ENCODE measurements at regions not wholly inside any gene's neighbourhood (a gene's known extent, or its start where the extent isn't known, plus 50 kb on each side); places are given as distances from the start of the nearest gene placed in this dataset.

DNA sequence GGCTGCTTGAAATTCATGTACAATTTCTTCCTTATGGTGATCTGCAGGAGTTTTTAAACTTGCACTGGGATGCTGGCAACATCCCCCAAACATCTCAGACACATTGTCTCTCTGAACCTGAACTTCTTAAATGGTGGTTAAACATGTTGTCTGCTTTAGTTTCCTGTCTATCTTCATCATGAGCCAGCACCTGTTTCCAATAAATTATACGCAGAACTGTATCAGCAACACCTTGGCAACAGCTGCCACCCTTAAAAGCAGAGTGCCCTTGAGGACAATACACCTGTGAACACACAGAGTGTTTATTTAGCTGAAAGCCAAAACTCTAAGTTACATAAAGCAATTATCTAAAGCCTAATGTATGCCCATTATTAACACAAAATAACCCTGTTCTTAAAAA, 242.9 kb downstream of the WNT5A start:
- DNase-seq (ENCODE audit: low read depth in 4 of 4, low spot score in 2 of 4) = no peak

DNA sequence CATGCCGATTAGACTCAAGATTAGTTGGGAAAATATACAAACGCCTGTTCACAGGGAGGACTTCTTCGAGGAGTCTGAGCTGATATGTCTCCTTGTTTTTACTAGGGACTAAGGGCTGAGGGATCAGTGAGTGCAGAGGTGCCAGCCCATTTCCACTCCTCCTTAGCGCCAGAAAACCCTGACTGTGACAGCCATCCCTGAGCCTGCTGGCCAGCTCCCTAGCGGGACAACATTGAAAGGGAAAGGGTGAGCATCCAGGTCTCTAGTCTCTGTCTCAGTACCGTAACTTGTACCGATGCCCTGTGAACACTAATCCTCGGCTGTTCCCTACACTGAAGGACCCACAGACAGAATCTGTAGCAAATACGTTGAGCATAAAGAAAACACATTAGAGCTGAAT, 243.4 kb downstream of the WNT5A start:
- no peak for DNase-seq (ENCODE audit: low read depth in 4 of 4, low spot score in 2 of 4)

DNA sequence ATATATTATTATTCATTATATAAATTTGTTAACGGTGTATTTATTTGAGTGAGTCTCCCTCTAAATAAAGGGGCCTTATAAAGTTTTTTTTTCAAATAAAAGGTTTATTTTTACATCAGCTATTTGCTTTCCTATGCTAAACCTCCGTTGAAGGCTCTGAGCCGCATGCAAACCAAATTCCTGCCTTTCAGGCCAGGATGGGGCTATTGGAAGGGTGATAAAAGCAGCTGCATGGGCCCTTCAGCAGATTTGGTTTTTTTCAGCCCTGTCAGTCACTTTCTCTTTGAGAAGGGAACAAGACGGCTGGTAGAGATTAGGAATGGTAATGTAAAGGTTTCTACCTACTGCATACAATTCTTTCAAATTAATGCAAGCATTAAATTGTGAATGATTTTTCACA, 244.2 kb downstream of the WNT5A start:
- no peak for DNase-seq (ENCODE audit: low read depth in 4 of 4, low spot score in 2 of 4)

DNA sequence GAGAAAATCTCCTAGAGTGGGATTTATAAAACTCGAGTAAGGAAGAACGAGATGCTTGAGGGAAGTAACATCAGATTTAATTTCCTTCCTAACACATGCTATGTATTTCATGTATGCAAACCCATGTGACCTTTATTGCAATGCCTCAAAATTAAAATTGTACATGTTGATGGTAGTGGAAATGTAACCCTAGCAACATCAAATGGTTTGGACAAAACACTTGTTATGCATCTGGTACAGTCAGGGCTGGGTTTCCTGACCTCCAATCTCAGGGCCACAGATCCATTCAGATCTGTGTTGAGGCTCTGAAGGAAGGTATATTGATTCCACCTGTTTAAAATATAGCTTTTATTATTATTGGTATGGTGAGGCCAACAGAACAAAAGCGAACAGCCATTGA, 246.0 kb downstream of the WNT5A start:
- DNase-seq (ENCODE audit: low read depth in 4 of 4, low spot score in 2 of 4) = no peak

DNA sequence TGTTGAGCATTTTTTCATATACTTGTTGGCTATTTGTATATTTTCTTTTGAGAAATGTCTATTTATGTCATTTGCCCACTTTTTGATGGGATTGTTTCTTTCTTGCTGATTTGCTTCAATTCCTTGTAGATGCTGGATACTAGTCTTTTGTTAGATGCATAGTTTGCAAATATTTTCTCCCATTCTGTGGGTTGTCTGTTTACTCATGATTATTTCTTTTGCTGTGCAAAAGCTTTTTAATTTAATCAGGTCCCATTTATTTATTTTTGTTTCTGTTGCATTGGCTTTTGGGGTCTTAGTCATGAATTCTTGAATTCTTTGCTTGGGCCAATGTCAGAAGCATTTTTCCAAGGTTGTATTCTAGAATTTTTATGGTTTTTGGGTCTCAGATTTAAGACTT, 251.7 kb downstream of the WNT5A start:
- DNase-seq (ENCODE audit: low read depth in 4 of 4, low spot score in 2 of 4) = no peak

DNA sequence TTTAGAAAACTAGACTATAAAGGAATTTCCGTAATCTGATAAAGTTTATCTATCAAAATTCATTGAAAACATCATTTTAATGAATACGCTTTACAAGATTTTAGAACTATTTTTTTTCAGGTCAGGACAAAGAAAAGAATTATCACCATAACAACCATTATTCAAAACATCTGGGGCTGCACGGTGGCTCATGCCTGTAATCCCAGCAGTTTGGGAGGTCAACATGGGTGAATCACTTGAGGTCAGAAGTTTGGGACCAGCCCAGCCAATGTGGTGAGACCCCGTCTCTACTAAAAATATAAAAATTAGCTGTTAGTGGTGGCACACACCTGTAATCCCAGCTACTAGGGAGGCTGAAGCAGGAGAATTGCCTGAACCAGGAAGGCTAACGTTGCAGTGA, 260.4 kb downstream of the WNT5A start:
- DNase-seq (ENCODE audit: low read depth in 4 of 4, low spot score in 2 of 4) = no peak

DNA sequence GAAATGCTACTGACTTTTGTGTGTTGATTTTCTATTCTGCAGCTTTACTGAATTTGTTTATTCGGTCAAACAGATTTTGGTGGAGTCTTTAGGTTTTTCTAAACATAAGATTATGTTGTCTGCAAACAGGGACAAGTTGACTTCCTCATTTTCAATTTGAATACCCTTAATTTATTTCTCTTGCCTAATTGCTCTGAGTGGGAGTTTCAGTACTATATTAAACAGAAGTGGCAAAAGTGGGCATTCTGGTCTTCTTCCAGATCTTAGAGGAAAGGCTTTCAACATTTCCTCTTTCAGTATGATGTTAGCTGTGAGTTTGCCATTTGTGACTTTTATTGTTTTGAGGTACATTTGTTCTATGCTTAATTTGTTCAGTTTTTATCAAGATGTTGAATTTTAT, 268.5 kb downstream of the WNT5A start:
- no peak for DNase-seq (ENCODE audit: low read depth in 4 of 4, low spot score in 2 of 4)

DNA sequence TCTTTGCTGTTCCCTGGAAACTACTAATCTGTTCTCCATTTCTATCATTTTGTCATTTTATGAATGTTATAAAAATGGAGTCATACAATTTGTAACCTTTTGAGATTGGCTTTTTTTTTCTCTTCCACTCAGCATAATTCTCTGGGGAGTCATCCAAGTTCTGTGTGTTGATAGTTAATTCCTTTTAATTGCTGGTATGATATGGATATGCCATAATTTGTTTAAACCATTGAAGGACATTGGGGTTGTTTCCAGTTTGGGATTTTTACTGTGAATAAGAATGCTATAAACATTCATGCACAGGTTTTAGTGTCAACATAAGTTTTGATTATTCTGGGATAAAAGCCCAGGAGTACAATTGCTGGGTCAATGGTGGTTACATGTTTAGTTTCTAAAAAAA, 279.4 kb downstream of the WNT5A start:
- DNase-seq (ENCODE audit: low read depth in 4 of 4, low spot score in 2 of 4) = no peak

DNA sequence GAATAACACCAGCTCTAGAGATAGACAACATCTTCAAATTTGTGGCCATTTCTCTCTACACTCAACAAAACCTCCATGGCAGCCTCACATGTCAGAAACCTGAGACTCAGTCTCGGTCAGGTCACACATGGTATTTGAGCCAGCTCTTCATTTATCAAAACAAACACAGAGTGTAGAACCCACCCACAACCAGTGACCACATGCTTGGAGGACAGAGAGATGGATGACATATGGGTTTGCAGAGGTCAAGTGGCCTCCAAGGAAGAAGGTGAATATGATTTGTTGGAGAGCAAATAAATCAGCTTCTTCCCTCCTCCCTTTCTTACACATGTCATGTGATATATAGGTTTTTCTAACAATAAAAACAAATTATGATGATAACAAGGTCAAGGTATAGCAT, 278.1 kb upstream of the LRTM1 start:
- no peak for DNase-seq (ENCODE audit: low read depth in 4 of 4, low spot score in 2 of 4)

DNA sequence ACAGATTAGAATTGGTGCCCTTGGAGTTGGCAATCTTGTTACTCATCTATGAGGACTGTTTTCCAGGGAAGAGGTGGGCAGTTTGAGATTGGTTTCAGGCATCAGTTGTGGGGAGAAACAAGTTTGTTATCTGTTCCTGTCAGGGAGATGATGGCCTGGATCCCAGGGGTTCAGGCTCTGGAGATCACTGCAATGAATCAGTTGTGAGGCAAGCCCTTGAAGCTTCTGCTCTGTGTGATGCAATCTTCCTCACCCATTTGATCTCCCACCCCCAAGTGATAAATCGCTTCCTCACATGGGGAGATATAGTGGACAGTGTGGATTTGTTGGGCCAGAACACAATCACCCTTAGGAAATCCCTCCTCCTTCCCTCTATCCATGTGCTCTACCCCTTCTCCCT, 276.6 kb upstream of the LRTM1 start:
- DNase-seq (ENCODE audit: low read depth in 4 of 4, low spot score in 2 of 4) = no peak

DNA sequence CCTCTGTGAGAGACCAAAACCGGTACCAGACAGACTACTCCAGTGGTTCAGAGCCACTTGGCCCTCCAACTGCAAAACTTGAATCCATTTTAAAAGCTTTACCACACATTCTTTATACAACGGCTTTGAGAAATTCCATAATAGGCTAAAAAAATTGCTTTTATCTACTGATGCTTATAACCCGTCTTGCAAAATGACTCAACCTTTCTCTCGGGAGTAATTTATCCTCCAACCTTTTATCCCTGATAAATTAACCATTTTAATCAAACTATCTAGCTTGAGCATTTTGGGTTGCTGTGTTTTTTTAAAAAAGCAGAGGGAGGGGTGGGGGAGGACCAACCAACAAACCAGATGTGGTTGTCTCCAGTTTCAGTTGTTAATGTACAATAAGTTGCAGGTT, 275.7 kb upstream of the LRTM1 start:
- DNase-seq (ENCODE audit: low read depth in 4 of 4, low spot score in 2 of 4) = no peak

DNA sequence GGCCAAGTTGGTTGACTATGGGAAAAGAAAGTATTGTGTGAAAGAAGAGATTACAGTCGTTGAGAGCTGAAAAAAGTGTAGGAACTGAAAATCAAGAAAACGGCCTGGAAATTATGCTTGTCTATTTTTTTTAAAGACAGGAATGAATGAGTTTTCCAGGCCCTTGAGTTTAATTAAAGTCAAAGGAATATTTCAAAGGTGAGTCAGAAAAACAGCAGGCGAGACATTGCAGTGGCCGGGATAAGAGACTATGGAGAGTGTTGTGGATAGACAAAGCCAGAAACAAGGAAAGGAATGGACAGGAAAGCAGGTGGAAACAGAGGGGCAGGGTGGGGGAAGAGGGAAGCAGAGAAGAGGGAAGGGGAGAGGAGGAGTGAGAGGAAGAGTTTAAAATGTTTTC, 275.1 kb upstream of the LRTM1 start:
- DNase-seq (ENCODE audit: low read depth in 4 of 4, low spot score in 2 of 4) = no peak

DNA sequence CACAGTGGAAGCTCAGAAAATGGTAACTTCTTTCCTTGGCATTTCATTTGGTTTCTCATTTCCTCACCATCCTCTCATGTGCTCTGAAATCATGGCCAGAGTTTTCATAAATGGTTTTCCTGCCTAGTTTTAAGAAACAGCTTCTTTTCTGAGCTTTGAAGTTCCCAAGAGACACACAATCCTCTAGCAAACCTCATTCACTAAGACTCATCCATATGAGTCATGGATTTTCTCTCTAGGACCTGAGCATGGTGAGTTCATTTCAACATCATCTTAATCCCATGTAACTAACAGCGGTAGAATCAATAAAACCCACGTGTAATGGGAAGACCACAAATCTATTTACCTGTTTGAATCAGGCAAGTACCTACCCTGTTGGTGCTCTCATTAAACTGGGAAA, 274.5 kb upstream of the LRTM1 start:
- DNase-seq (ENCODE audit: low read depth in 4 of 4, low spot score in 2 of 4) = no peak

DNA sequence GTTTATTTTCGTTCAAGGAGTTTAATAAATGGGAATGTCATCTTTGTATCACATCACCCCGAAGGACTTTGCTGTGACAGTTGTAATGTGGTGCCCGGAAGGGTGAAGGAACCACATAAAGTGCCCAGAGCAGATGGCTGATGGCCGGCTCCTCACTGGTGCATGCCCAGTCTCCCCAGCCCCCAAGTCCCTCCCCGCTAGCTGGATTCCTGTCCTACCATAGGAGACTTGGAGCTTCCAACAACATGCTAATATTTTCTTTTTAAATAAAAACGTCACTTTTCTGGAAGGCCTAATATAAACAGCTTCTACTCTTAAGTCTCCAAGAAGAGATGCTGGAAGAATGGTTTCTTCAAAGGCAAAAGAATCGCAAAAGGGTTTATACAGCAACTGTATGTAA, 273.9 kb upstream of the LRTM1 start:
- no peak for DNase-seq (ENCODE audit: low read depth in 4 of 4, low spot score in 2 of 4)

DNA sequence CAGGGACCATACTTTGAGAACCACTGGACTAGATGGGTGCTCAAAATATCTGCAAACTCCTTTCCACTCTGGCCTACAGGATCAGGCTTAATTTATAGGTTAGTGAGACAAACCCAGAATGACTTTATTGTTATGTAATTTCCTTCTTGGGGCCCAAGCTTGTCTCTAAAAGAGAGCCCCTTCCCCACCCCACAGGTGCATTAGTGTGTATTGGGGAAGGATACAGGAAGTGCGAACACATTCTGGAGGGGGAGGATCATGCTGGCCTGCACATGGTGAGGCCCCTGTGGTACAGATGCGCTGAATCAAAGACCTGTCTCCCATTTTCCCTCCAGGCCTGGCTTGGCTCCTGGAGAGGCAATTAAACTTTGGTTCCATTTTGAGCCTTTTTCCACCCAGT, 273.0 kb upstream of the LRTM1 start:
- DNase-seq (ENCODE audit: low read depth in 4 of 4, low spot score in 2 of 4) = no peak

DNA sequence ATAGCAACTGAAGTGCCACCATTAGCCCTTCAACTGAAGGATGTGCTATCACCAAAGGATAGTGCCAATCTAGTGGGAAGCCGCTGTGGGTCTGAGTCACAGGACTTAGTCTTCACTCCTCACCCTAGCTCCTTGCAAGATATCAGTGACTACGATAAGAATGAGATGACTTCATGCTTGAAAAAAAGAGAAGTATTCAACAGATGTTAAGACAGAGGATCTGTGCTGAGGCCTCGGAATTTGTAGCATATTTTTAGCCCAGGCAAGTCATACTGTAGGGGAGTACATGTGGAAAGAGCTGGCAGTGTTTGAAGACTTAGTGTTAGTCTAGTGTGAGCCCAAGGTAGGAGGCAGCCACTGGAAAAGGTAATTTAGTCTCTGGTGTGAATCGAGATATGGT, 270.7 kb upstream of the LRTM1 start:
- DNase-seq (ENCODE audit: low read depth in 4 of 4, low spot score in 2 of 4) = no peak

DNA sequence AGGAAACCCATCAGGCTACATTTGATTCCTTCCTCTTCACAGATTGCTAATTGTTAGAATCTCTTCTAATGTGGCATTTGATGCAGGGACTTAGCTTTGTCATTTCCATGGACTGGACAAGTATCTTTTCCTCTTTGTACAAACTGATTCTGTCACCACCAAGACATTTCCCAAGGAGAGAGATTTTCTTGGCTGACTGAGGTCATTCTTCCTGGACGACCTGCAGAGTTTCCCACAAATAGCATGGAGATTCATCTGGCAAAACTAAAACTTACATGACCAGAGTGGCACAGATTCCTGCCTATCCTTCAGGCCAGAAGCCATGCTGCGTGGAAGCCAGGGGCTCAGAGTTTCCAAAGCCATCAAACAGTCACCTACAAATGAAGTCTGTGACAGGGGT, 269.2 kb upstream of the LRTM1 start:
- DNase-seq (ENCODE audit: low read depth in 4 of 4, low spot score in 2 of 4) = no peak

DNA sequence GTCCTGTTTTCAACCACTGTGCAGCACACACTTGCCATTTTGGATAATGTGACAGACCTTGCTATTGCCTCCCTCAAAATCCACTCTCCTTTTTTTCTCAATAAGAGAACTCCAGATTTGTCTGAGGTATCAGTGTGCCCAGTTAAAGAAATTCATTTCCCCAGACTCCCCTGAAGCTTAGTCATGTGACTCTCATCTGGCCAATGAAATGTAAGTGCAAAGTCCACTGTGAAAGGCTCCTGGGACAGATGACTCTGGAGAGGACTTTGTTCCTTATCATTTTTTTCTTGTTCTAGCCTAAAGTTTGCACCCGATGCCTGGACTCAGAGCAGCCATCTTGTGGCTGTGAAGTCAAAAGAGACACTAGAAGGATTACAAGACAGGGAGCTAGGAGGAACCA, 268.6 kb upstream of the LRTM1 start:
- DNase-seq (ENCODE audit: low read depth in 4 of 4, low spot score in 2 of 4) = no peak

DNA sequence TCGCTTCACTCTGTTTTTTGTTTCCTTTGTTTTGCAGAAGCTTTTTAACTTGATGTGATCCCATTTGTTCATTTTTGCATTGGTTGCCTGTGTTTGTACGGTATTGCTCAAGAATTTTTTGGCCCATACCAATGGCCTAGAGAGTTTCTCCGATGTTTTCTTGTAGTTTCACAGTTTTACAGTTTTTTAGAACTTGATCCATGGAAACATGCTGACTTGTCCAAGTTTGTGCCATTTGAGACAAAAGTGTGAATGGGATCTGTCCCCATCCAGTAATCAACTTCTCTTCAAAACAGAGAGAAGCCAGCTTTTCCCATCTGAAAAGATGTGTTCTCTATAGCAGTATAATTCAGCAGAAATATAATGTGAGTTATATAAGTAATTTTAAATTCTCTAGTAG, 266.5 kb upstream of the LRTM1 start:
- no peak for DNase-seq (ENCODE audit: low read depth in 4 of 4, low spot score in 2 of 4)

DNA sequence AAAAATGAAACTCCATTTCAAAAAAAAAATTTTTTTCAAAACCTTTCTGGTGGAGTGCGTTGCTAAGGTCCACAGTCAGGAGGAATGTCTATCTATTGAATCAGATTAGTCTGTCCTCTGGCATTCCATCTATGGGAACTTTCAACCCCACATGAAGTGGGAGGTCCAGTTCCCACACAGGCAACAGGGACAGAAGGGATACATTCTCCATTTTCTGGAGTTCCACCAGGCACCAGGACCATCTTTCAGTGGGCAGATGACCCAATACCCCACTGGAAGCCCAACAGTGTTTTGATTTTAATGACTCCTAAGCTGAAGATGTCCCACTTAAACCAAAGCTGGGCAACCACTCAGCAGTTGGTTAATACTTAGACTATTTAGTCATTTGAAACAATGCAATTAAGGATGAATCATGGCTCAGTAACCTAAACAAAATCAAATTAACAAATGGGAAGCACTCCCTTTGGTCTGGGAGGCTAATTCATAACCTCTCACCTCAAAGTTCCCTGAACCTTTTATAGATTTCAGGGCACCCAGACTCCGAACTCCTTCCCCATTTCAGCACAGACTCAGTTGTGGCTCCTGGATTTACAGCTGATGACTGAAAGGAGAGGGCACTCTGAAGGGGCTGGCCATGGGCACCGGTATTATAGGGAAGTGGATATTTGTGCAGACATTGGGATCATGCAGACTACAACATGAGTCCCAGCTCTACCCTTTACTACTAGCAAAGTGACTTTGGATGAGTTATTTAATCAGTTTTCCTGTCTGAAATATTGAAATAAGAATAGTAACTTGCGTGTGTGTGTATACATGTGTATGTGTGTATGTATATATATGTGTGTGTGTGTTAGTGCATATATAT, 264.3 kb upstream of the LRTM1 start:
- DNase-seq (ENCODE audit: low read depth in 4 of 4, low spot score in 2 of 4) = no peak

DNA sequence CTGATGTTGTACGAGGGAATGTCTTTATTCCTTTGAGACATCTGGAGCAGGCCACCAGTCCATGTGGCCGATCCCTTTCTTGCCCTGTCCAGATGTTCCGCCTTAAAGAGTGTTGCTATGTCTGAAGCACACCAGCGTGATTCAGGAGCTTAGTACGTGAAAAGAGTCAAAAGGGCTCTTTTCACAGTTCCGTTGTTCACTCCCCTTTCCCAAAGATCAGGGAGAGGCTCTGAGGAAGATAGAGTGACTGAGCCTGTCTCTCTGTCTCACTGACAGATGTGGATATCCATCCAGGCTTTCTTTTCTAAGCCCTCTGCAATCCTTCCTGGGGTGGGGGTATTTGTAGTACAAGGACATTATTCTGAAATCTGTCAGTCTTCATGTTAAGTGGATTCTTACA, 262.5 kb upstream of the LRTM1 start:
- DNase-seq (ENCODE audit: low read depth in 4 of 4, low spot score in 2 of 4) = no peak

DNA sequence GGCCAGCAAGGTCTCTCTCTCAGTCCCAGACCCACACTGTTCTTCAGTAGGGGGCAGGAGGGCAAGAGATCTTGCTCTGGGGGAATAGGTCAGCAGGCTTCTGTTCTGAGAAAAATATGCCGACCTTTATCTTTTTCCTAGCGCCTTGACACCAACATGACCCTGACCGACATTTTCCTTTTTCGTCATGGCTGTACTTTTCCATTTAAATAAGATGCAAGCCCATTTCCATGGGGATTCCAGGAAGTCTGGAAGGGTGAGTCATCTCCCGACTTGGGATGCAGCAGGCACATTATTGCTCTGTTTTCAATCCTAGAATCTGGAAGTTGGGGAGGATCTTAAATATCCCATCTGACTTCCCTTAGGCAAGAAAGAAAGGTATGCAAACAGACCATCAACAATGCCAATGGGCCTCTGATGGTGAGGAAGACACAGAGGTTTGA, 261.5 kb upstream of the LRTM1 start:
- DNase-seq (ENCODE audit: low read depth in 4 of 4, low spot score in 2 of 4) = no peak

DNA sequence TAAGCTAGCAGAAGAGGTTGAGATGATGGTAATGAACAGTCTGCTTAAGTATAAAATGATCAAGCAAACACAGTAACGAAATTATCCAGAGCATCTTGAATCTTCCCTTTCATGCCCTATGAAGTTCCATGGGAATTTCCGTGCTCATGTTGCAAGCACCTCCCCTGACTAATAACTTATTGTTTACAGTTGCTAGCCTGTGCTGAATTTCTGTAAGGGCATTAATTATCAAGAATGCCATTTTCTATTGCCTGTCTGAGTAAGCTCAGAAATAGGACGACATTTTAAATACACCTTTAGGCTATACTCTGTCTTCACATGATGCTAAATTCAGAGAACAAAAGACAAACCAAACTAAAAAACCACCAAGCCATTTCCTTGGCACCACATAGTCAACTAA, 257.5 kb upstream of the LRTM1 start:
- DNase-seq (ENCODE audit: low read depth in 4 of 4, low spot score in 2 of 4) = no peak
